SK-N-SH (cell line): ENCODE measurements at regions not wholly inside any gene's neighbourhood (a gene's known extent, or its start where the extent isn't known, plus 50 kb on each side); places are given as distances from the start of the nearest gene placed in this dataset.

Experiments
- CTCF ChIA-PET: fragments of 300-600, 350-600 bp; formaldehyde crosslinking; extraction: SDS; loops from one replicate; lab custom pipeline; 2021; lab: Yijun Ruan, JAX
- POLR2A ChIA-PET: fragments of 350-600 bp; sonication (Branson Sonifier 250); formaldehyde crosslinking; extraction: SDS; loops from one replicate; lab custom pipeline; 2020; ENCODE audit warnings: antibody characterized with exemption, inconsistent platforms; lab: Yijun Ruan, JAX
- DNase-seq: peaks from one replicate; pipeline ENCODE4 v3.0.0; 2012
- H2AFZ ChIP-seq: fragments of 200-600 bp; sonication (generic); 2 replicates; pipeline ENCODE4 v1.8.1; 2016; ENCODE audit warnings: antibody characterized with exemption, mild to moderate bottlenecking, low read depth
- H3F3A ChIP-seq: fragments of 200-600 bp; sonication (generic); replicated peaks from 2 replicates; pipeline ENCODE3; 2016; ENCODE audit warnings: antibody characterized with exemption, mild to moderate bottlenecking; ENCODE audit not compliant: insufficient read depth
- H3K27ac ChIP-seq, 2 experiments: fragments of 200-500 bp in 1 of 2; fragments of 200-600 bp in 1 of 2; sonication (Bioruptor generic) in 1 of 2; sonication (generic), shearing (Covaris generic) in 1 of 2; 2 replicates each; pipeline versions ENCODE4 v1.5.1 to v1.6.1; 2014 to 2016; ENCODE audit warnings: low read depth in 2 of 2, inconsistent platforms in 1 of 2, low read length in 1 of 2, mild to moderate bottlenecking in 1 of 2, mixed read lengths in 1 of 2
- H3K27me3 ChIP-seq: fragments of 200-600 bp; sonication (generic), shearing (Covaris generic); 2 replicates; pipeline ENCODE4 v1.6.1; 2016; ENCODE audit warnings: mixed run types; ENCODE audit not compliant: insufficient read depth
- H3K36me3 ChIP-seq, 2 experiments: fragments of 200-500 bp in 1 of 2; fragments of 200-600 bp in 1 of 2; sonication (Bioruptor generic) in 1 of 2; sonication (generic) in 1 of 2; replicated peaks in 1 of 2; 2 replicates each; pipeline versions ENCODE3 to v1.5.1; 2014 to 2016; ENCODE audit warnings: low read length in 1 of 2, mild to moderate bottlenecking in 1 of 2; ENCODE audit not compliant: insufficient read depth in 2 of 2, control insufficient read depth in 1 of 2
- H3K4me1 ChIP-seq, 2 experiments: fragments of 200-500 bp in 1 of 2; fragments of 200-600 bp in 1 of 2; sonication (Bioruptor generic) in 1 of 2; sonication (generic), shearing (Covaris generic) in 1 of 2; 2 replicates each; pipeline versions ENCODE4 v1.5.1 to v1.6.1; 2014 to 2016; ENCODE audit warnings: low read depth in 1 of 2, low read length in 1 of 2, mixed run types in 1 of 2; ENCODE audit not compliant: insufficient read depth in 2 of 2, control insufficient read depth in 1 of 2
- H3K4me2 ChIP-seq: fragments of 200-600 bp; sonication (generic), shearing (Covaris generic); 2 replicates; pipeline ENCODE4 v1.6.1; 2017; ENCODE audit warnings: mixed run types
- H3K4me3 ChIP-seq, 2 experiments: fragments of 200-500 bp in 1 of 2; fragments of 200-600 bp in 1 of 2; sonication (Bioruptor generic) in 1 of 2; sonication (generic), shearing (Covaris generic) in 1 of 2; 2 replicates each; pipeline versions ENCODE4 v1.5.1 to v1.8.1; 2014 to 2016; ENCODE audit warnings: low read depth in 2 of 2, inconsistent platforms in 1 of 2, low read length in 1 of 2, mild to moderate bottlenecking in 1 of 2, mixed read lengths in 1 of 2, moderate library complexity in 1 of 2
- H3K79me2 ChIP-seq: fragments of 200-600 bp; sonication (generic); 2 replicates; pipeline ENCODE4 v1.8.1; 2017; ENCODE audit warnings: mild to moderate bottlenecking; ENCODE audit not compliant: insufficient read depth
- H3K9ac ChIP-seq: fragments of 200-600 bp; sonication (generic); 2 replicates; pipeline ENCODE4 v1.6.1; 2017; ENCODE audit warnings: mixed run types
- H3K9me2 ChIP-seq: fragments of 200-600 bp; sonication (generic); 2 replicates; pipeline ENCODE4 v1.6.1; 2017; ENCODE audit warnings: mixed run types
- H3K9me3 ChIP-seq: fragments of 200-600 bp; sonication (generic); 2 replicates; pipeline ENCODE4 v1.6.1; 2017; ENCODE audit warnings: mixed run types, mild to moderate bottlenecking, moderate library complexity
- H4K20me1 ChIP-seq: fragments of 200-600 bp; sonication (generic); 2 replicates; pipeline ENCODE4 v1.6.1; 2017; ENCODE audit warnings: mild to moderate bottlenecking, mixed run types; ENCODE audit not compliant: insufficient read depth
- CHD2 ChIP-seq: fragments of 150-350 bp; IDR thresholded peaks from 2 replicates; pipeline ENCODE4 v1.6.1; 2018; ENCODE audit warnings: low read length; ENCODE audit not compliant: partially characterized antibody
- FOXM1 ChIP-seq: IDR thresholded peaks from 2 replicates; pipeline ENCODE4 v1.4.0; 2012; ENCODE audit warnings: low read depth, mild to moderate bottlenecking
- GATA2 ChIP-seq: sonication (generic); formaldehyde crosslinking; IDR thresholded peaks from 2 replicates; pipeline ENCODE4 v1.5.0; 2020; ENCODE audit warnings: mild to moderate bottlenecking, missing genetic modification reagents
- JUND ChIP-seq: IDR thresholded peaks from 2 replicates; pipeline ENCODE4 v1.4.0; 2012
- MEF2A ChIP-seq: IDR thresholded peaks from 2 replicates; pipeline ENCODE4 v1.4.0; 2012; ENCODE audit warnings: low read depth, borderline replicate concordance
- NFIC ChIP-seq: IDR thresholded peaks from 2 replicates; pipeline ENCODE4 v1.4.0; 2012; ENCODE audit warnings: borderline replicate concordance
- PBX3 ChIP-seq: IDR thresholded peaks from 2 replicates; pipeline ENCODE4; 2012
- RAD21 ChIP-seq: IDR thresholded peaks from 2 replicates; pipeline ENCODE4 v1.6.1; 2012; ENCODE audit warnings: mild to moderate bottlenecking, low read length
- RCOR1 ChIP-seq: fragments of 150-350 bp; IDR thresholded peaks from 2 replicates; pipeline ENCODE4 v1.6.1; 2017; ENCODE audit warnings: antibody characterized with exemption, low read length
- REST ChIP-seq: IDR thresholded peaks from 2 replicates; pipeline ENCODE4 v1.6.1; 2012; ENCODE audit warnings: mild to moderate bottlenecking, low read depth, low read length, moderate library complexity
- RXRA ChIP-seq: IDR thresholded peaks from 2 replicates; pipeline ENCODE4 v1.4.0; 2012; ENCODE audit warnings: low read depth, mild to moderate bottlenecking, borderline replicate concordance
- SMC3 ChIP-seq: IDR thresholded peaks from 2 replicates; pipeline ENCODE4 v1.6.1; 2012; ENCODE audit warnings: low read depth, low read length, improper control_type of control experiment
- TCF12 ChIP-seq: IDR thresholded peaks from 2 replicates; pipeline ENCODE4 v1.4.0; 2012
- TEAD4 ChIP-seq: IDR thresholded peaks from 2 replicates; pipeline ENCODE4 v1.4.0; 2012; ENCODE audit warnings: mild to moderate bottlenecking, borderline replicate concordance; ENCODE audit not compliant: insufficient read depth
- WGBS: methylation state at CpG from one replicate; pipeline ENCODE4 v1.1.6; 2017; ENCODE audit warnings: low lambda C conversion rate; 5-methylcytosine and 5-hydroxymethylcytosine counted together

GRCh38 chr1:55323760-55324159, 108.6 kb upstream of the USP24 start:
- Histone ChIP-seq H3K27ac (no peak overlapping the region), H3K36me3 (no peaks in the 10 kb centered on the region), H3K4me2 (no peak overlapping the region), H3F3A (no peaks in the 10 kb centered on the region), H3K9me2 (no peaks in the 10 kb centered on the region), H2AFZ (no peak overlapping the region), H3K27me3 (no peaks in the 10 kb centered on the region), H3K4me1 (0 out of 4 replicates have a peak, but pooled peaks cover 0 to 5% of the 10 kb centered on the region in 2 experiments), H3K79me2 (no peaks in the 10 kb centered on the region), H3K9ac (no peak overlapping the region), H3K4me3 (no peak overlapping the region), H4K20me1 (no peaks in the 10 kb centered on the region), H3K9me3 (no peaks in the 10 kb centered on the region)
- ChIA-PET CTCF (no interaction called here), POLR2A (no interaction called here)
- no peak for DNase-seq
- WGBS: 96% methylated on average over 6 of the region's 6 CpGs
- TF ChIP-seq NFIC (no peak), FOXM1 (no peak), MEF2A (no peak), REST (no peak), RCOR1 (no peak), CHD2 (no peak), TEAD4 (no peak)
- TF ChIP-seq, all 33 proteins: peak for 0

GRCh38 chr1:55322842-55323241, 107.7 kb upstream of the USP24 start:
- H3K9me2 ChIP-seq: no peaks in the 10 kb centered on the region
- no peak overlapping the region for H3K4me3 ChIP-seq
- TF ChIP-seq RXRA (peak; percentile 18; the same call in 1 of the 2 replicates), RAD21 (no peak), NFIC (peak; percentile 6; the same call in 1 of the 2 replicates), SMC3 (no peak), PBX3 (peak; percentile 84), GATA2 (CRISPR knock-in tag) (no peak), TCF12 (peak; percentile 55; the same call in 1 of the 2 replicates), JUND (0 out of 2 replicates have a peak, but pooled peaks have one; percentile 36)
- no peaks in the 10 kb centered on the region for H3K9me3 ChIP-seq
- H3K36me3 ChIP-seq: no peaks in the 10 kb centered on the region
- H3K4me2 ChIP-seq: no peak overlapping the region
- no peak overlapping the region for H2AFZ ChIP-seq
- H3K9ac ChIP-seq: no peak overlapping the region
- no peaks in the 10 kb centered on the region for H3K27me3 ChIP-seq
- ChIA-PET CTCF (interaction anchor here (2.2 kb wide), 1 partner anchor 53 kb away, joined by 6 read pairs; no protein-coding TSS in a partner anchor), POLR2A (no interaction called here)
- H3K27ac ChIP-seq: no peak overlapping the region
- H3K79me2 ChIP-seq: no peaks in the 10 kb centered on the region
- no peak for DNase-seq
- H3F3A ChIP-seq: no peaks in the 10 kb centered on the region
- peaks cover 2 to 9% of the 10 kb centered on the region in 2 experiments; a peak in 2 of 4 replicates for H3K4me1 ChIP-seq
- H4K20me1 ChIP-seq: no peaks in the 10 kb centered on the region
- WGBS: 30% methylated on average over 1 of the region's 1 CpG
